Right lung (tissue), 2 donors: ENCODE measurements at regions not wholly inside any gene's neighbourhood (a gene's known extent, or its start where the extent isn't known, plus 50 kb on each side); places are given as distances from the start of the nearest gene placed in this dataset.

Experiments used
- DNase-seq, 2 donors: peaks; one replicate each; pipeline ENCODE4 v3.0.0-alpha.2; 2013

- DNase-seq = peak in 1 of 2 donors; percentile 50
Measured at GRCh38 chr5:139733698-139734538, 61.7 kb upstream of the PSD2 start.

- DNase-seq = no peak
Measured at GRCh38 chr5:139734539-139734916, 61.1 kb upstream of the PSD2 start.

- DNase-seq = no peak
Measured at GRCh38 chr5:139738193-139739149, 57.1 kb upstream of the PSD2 start.

- no peak for DNase-seq
Measured at GRCh38 chr5:139739150-139739974, 56.2 kb upstream of the PSD2 start.

- no peak for DNase-seq
Measured at GRCh38 chr5:139740138-139740991, 55.2 kb upstream of the PSD2 start.

GRCh38 chr5:139740992-139741672 is 54.5 kb upstream of the PSD2 start:
- no peak for DNase-seq

- DNase-seq = no peak
Measured at GRCh38 chr5:139741823-139742172, 53.8 kb upstream of the PSD2 start.

- DNase-seq = no peak
Measured at GRCh38 chr5:139742173-139742903, 53.3 kb upstream of the PSD2 start.

- DNase-seq = no peak
Measured at GRCh38 chr5:139743001-139743771, 52.4 kb upstream of the PSD2 start.

- no peak for DNase-seq
Measured at GRCh38 chr5:139743804-139744203, 51.8 kb upstream of the PSD2 start.

- DNase-seq = no peak
Measured at GRCh38 chr5:139744471-139745131, 51.0 kb upstream of the PSD2 start.

GRCh38 chr5:139745132-139745799 is 50.3 kb upstream of the PSD2 start:
- no peak for DNase-seq

- DNase-seq = peak; percentile 64
Measured at GRCh38 chr5:139745800-139746690, 49.6 kb upstream of the PSD2 start.
